ENCODE measurements at regions not wholly inside any gene's neighbourhood (a gene's known extent, or its start where the extent isn't known, plus 50 kb on each side); places are given as distances from the start of the nearest gene placed in this dataset.

GRCh38 chr7:46559194-46559832 is 638.2 kb upstream of the IGFBP3 start:
- CTCF ChIA-PET, result no interaction called here
- DNase-seq (ENCODE audit: low spot score), result peak; percentile 13
- no peak for TF ChIP-seq CTCF (conservative IDR thresholded peaks at IDR 0.05; ENCODE audit: low read depth)
- POLR2A ChIA-PET (ENCODE audit: low non-redundant PET), result no interaction called here
- H3K27ac ChIP-seq, result no peak overlapping the region

- no peak for DNase-seq (ENCODE audit: low spot score)
- POLR2A ChIA-PET (ENCODE audit: low non-redundant PET), result no interaction called here
- TF ChIP-seq CTCF (conservative IDR thresholded peaks at IDR 0.05; ENCODE audit: low read depth), result no peak
- no peak overlapping the region for H3K27ac ChIP-seq
- CTCF ChIA-PET, result no interaction called here
Measured at GRCh38 chr7:46558482-46559193, 637.6 kb upstream of the IGFBP3 start.

GRCh38 chr7:46557781-46558180 is 636.7 kb upstream of the IGFBP3 start:
- DNase-seq (ENCODE audit: low spot score), result no peak
- no peak for TF ChIP-seq CTCF (conservative IDR thresholded peaks at IDR 0.05; ENCODE audit: low read depth)
- POLR2A ChIA-PET (ENCODE audit: low non-redundant PET), result no interaction called here
- no peak overlapping the region for H3K27ac ChIP-seq
- CTCF ChIA-PET, result interaction anchor here (1.2 kb wide), 1 partner anchor 58 kb away, joined by 3 read pairs; no protein-coding TSS in a partner anchor

GRCh38 chr7:46557295-46557711 is 636.2 kb upstream of the IGFBP3 start:
- no peak for DNase-seq (ENCODE audit: low spot score)
- no peak overlapping the region for H3K27ac ChIP-seq
- no peak for TF ChIP-seq CTCF (conservative IDR thresholded peaks at IDR 0.05; ENCODE audit: low read depth)
- CTCF ChIA-PET, result interaction anchor here (1.2 kb wide), 1 partner anchor 58 kb away, joined by 3 read pairs; no protein-coding TSS in a partner anchor
- POLR2A ChIA-PET (ENCODE audit: low non-redundant PET), result no interaction called here

GRCh38 chr7:46554688-46555422 is 633.8 kb upstream of the IGFBP3 start:
- no peak for TF ChIP-seq CTCF (conservative IDR thresholded peaks at IDR 0.05; ENCODE audit: low read depth)
- no peak overlapping the region for H3K27ac ChIP-seq
- CTCF ChIA-PET, result no interaction called here
- no peak for DNase-seq (ENCODE audit: low spot score)
- POLR2A ChIA-PET (ENCODE audit: low non-redundant PET), result no interaction called here

GRCh38 chr7:46551603-46552002 is 630.5 kb upstream of the IGFBP3 start:
- no peak for TF ChIP-seq CTCF (conservative IDR thresholded peaks at IDR 0.05; ENCODE audit: low read depth)
- CTCF ChIA-PET, result no interaction called here
- no peak for DNase-seq (ENCODE audit: low spot score)
- POLR2A ChIA-PET (ENCODE audit: low non-redundant PET), result no interaction called here
- no peak overlapping the region for H3K27ac ChIP-seq

All from RWPE1 (cell line).